Kidney epithelial cell (primary cell): ENCODE measurements at regions not wholly inside any gene's neighbourhood (a gene's known extent, or its start where the extent isn't known, plus 50 kb on each side); places are given as distances from the start of the nearest gene placed in this dataset.

ENCODE experiments used
- DNase-seq: peaks from one replicate; pipeline ENCODE4 v3.0.0-alpha.2; 2010; ENCODE audit warnings: low read depth
- H3K27me3 ChIP-seq: 2 replicates; pipeline ENCODE4 v1.6.0; 2011; ENCODE audit warnings: low read length; ENCODE audit not compliant: control insufficient read depth, insufficient read depth
- H3K36me3 ChIP-seq: 2 replicates; pipeline ENCODE4 v1.5.1; 2011; ENCODE audit warnings: low read length; ENCODE audit not compliant: control insufficient read depth, insufficient read depth
- H3K4me3 ChIP-seq: 2 replicates; pipeline ENCODE4 v1.5.1; 2011; ENCODE audit warnings: low read depth, mild to moderate bottlenecking, control low read depth, low read length
- TF ChIP-seq, protein P1 (sequence below): IDR thresholded peaks from 2 replicates; pipeline ENCODE4 v1.5.1; 2011; ENCODE audit warnings: mild to moderate bottlenecking, moderate library complexity, low read length, control low read depth, inconsistent platforms; ENCODE audit not compliant: insufficient read depth, poor library complexity, severe bottlenecking

DNA sequence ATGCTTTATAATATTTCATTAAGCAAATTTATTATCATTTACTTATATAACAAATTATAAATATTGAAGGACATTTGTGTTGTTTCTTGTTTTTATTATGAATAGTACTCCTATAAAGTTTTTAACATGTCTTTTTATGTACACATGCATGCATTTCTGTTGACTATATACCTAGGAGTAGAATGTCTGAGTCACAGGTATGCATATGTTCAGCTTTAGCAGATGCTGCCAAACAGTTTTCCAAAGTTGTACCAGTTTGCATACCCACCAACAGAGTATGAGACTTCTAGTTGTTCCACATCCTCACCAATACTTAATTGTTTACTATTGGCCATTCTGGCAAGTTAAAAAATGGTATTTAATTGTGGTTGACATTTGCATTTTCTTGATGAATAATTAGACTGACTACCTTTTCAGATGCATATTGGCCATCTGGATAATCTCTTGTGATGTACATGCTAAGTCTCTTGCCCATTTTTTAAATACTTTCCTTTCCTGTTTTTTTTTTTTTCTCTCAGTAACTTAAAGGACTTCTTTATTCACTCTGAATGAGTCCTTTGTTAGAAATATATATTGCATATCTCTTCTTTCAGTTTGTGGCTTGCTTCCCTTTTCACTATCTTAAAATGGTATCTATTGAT is 132.2 kb upstream of the TRIM2 start:
- TF ChIP-seq, protein P1, sequence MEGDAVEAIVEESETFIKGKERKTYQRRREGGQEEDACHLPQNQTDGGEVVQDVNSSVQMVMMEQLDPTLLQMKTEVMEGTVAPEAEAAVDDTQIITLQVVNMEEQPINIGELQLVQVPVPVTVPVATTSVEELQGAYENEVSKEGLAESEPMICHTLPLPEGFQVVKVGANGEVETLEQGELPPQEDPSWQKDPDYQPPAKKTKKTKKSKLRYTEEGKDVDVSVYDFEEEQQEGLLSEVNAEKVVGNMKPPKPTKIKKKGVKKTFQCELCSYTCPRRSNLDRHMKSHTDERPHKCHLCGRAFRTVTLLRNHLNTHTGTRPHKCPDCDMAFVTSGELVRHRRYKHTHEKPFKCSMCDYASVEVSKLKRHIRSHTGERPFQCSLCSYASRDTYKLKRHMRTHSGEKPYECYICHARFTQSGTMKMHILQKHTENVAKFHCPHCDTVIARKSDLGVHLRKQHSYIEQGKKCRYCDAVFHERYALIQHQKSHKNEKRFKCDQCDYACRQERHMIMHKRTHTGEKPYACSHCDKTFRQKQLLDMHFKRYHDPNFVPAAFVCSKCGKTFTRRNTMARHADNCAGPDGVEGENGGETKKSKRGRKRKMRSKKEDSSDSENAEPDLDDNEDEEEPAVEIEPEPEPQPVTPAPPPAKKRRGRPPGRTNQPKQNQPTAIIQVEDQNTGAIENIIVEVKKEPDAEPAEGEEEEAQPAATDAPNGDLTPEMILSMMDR: no peak
- no peaks in the 10 kb centered on the region for H3K27me3 ChIP-seq
- H3K4me3 ChIP-seq: no peak overlapping the region
- DNase-seq: no peak
- no peaks in the 10 kb centered on the region for H3K36me3 ChIP-seq

DNA sequence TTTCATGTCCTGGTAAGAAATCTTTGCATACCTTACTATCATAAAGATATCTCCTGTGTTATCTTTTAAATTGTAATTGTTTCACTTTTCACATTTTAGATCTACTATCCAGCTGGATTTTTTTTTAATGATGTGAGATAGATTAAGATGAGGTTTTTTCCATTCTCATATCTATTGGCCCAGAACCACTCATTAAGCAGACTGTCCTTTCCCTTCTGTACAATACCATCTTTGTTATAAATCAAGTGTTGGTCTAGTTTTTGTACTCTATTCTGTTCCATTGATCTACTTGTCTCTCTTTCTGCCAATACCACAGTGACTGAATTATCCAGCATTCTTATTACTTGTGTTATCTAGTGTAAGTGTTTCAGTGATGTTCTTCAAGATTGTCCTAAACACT is 131.6 kb upstream of the TRIM2 start:
- no peak for DNase-seq
- Histone ChIP-seq H3K36me3 (no peaks in the 10 kb centered on the region), H3K4me3 (no peak overlapping the region), H3K27me3 (no peaks in the 10 kb centered on the region)
- TF ChIP-seq, protein P1: no peak

DNA sequence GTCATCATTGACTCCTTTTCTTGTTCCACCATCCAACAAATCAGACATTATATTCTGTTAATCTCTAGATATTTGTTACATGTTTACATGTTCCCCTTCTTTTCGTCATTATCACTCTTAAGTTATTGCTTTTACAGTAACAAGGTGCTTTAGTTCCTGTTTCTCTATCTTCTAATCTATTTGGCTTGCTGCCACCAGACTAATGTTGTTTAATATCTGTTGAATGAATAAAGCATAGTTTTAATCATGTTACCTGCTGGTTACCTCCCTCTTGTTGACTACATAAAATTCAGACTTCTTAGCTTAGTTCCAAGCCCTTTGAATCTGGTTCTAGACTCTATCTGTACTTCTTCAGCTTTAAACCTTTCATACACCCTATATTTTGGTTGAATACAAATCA is 129.8 kb upstream of the TRIM2 start:
- DNase-seq: no peak
- TF ChIP-seq, protein P1: no peak
- Histone ChIP-seq H3K36me3 (no peaks in the 10 kb centered on the region), H3K4me3 (no peak overlapping the region), H3K27me3 (no peaks in the 10 kb centered on the region)

DNA sequence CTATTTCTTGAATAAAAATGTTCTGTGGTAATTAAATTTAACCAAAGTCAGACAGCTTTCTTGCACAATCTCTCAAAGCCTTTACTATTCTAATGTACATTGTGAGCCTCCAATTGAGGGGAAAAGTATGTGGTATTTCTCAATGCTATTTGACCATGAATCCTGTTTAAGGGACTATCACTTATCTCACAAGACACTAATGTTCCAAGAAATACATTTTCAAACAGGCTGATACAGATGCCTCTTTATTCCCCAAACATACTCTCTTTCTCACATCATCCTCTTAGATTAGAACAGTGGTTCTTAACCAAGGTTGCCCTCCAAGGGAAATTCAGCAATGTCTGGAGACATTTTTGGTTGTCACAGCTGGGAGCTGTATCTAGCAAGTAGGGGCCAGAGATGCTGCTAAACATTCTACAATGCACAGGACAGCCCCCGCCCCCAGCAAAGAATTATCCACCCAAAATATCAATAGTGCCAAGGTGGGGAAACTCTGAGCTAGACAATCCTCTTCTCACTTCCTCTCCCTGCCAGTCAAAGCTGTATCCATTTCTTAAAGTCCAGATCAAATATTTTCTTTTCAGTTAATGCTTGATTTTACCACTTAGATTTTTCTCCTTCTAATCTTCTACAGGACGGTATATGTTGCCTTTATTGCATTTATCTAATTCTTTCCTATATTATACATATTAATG is 129.2 kb upstream of the TRIM2 start:
- Histone ChIP-seq H3K27me3 (no peaks in the 10 kb centered on the region), H3K36me3 (no peaks in the 10 kb centered on the region), H3K4me3 (no peak overlapping the region)
- DNase-seq: no peak
- TF ChIP-seq, protein P1: no peak

DNA sequence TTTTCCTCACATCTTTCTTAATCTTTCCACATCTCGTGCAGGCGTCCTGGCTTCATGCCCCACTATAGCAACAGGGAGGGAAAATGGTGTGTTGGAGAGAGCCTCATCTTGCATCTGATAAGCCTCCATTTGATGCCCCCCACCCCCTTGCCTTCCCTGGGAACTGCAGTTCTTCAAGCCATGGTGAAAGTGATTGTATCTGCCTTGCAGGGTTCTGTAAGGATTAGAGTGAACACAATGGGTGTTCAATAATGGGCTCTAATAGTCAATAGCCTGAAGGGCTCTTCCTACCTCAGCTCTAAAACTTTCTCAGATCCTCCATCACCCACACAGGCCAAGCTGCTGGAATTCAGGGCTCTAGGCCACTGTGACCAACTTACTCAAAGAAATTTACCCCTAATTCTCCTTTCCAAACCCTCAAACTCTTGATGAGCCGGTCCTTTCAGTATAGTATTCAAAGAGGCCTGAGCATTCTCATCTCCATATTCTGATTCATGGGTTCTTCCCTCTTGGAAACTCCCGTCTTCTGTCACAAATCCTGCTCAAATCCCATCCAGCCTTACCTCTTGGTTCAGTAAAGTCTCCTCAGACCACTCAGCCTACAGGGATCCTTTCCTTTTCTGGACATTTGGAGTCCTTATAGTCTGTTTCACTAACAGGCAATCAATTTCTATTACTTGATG is 128.3 kb upstream of the TRIM2 start:
- Histone ChIP-seq H3K4me3 (no peak overlapping the region), H3K27me3 (no peaks in the 10 kb centered on the region), H3K36me3 (no peaks in the 10 kb centered on the region)
- TF ChIP-seq, protein P1: no peak
- DNase-seq: no peak
